Esophagus squamous epithelium (tissue), 5 donors: ENCODE measurements at regions not wholly inside any gene's neighbourhood (a gene's known extent, or its start where the extent isn't known, plus 50 kb on each side); places are given as distances from the start of the nearest gene placed in this dataset.

ENCODE experiments used
- DNase-seq: peaks from one replicate; lab custom pipeline; 2025; lab: John Stamatoyannopoulos, UW
- H3K27ac ChIP-seq, 4 donors: fragments of 200-600 bp; sonication (generic); one replicate each; pipeline ENCODE4 v1.5.1; 2016 to 2019; ENCODE audit warnings: mild to moderate bottlenecking in 1 of 4
- H3K27me3 ChIP-seq, 4 donors: fragments of 200-600 bp; sonication (generic); 1 replicate in 3 of 4; 2 replicates in 1 of 4; pipeline versions ENCODE4 v1.5.1 to v1.6.0; 2017 to 2021; ENCODE audit warnings: antibody characterized with exemption in 1 of 4
- H3K36me3 ChIP-seq, 3 donors: fragments of 200-600 bp; sonication (generic); one replicate each; pipeline ENCODE4 v1.5.1; 2016 to 2019
- H3K4me1 ChIP-seq, 3 donors: fragments of 200-600 bp; sonication (generic); one replicate each; pipeline ENCODE4 v1.5.1; 2017 to 2019
- H3K4me3 ChIP-seq, 4 donors: fragments of 200-600 bp; sonication (generic); 1 replicate in 3 of 4; 2 replicates in 1 of 4; pipeline ENCODE4 v1.5.1; 2016 to 2019; ENCODE audit warnings: mild to moderate bottlenecking in 2 of 4, moderate library complexity in 1 of 4
- H3K9me3 ChIP-seq, 3 donors: fragments of 200-600 bp; sonication (generic); one replicate each; pipeline ENCODE4 v1.5.1; 2016 to 2019
- CTCF ChIP-seq, 6 experiments: fragments of 450-650 bp in 4 of 6; fragments of 200-600 bp in 2 of 6; sonication (generic) in 2 of 6; IDR thresholded peaks; one replicate each; pipeline ENCODE4 v1.5.1; 2016 to 2019; ENCODE audit warnings: antibody characterized with exemption in 6 of 6, mild to moderate bottlenecking in 4 of 6, moderate library complexity in 4 of 6
- POLR2A ChIP-seq, 4 donors: fragments of 450-650 bp; IDR thresholded peaks; one replicate each; pipeline ENCODE4 v1.6.1; 2017; ENCODE audit warnings: antibody characterized with exemption in 4 of 4, mild to moderate bottlenecking in 4 of 4, moderate library complexity in 3 of 4
- WGBS, 2 donors: methylation state at CpG; one replicate each; pipeline ENCODE4 v1.1.5; 2018; 5-methylcytosine and 5-hydroxymethylcytosine counted together
- intact Hi-C: fragments of 100-400 bp; cut with DNase I; formaldehyde crosslinking; loops from one replicate; pipeline ENCODE4 v1.15.0; 2022
- donor health status: DM: yes; HTN: yes; CAD: no.

DNA sequence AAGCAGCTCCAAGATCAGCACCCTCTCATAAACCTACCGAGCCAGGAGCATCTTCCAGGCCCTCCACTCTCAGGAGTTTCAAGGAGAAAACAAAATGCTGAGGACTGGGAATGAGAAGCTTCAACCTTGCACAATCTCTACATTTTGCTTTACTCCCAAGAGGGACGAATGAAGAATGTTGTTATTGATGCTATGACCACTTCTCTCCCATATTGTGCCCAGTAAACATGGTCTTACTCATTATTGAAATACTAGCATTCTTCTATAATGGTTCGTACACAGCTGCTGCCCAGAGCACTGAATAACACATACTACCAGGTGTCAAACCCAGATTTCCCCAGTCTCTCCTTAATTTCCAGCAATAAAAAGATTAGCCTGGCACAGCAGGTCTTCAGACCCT is 63.4 kb upstream of the BET1 start:
- H3K27ac ChIP-seq = no peak overlapping the region
- no peak for DNase-seq
- TF ChIP-seq POLR2A (IDR thresholded peaks at IDR 0.05) = no peak
- no peak for TF ChIP-seq CTCF (IDR thresholded peaks at IDR 0.05)
- H3K36me3 ChIP-seq = no peaks in the 10 kb centered on the region
- no peaks in the 10 kb centered on the region for H3K9me3 ChIP-seq
- H3K4me1 ChIP-seq = no peaks in the 10 kb centered on the region
- H3K27me3 ChIP-seq = no peaks in the 10 kb centered on the region
- no peak overlapping the region for H3K4me3 ChIP-seq
- intact Hi-C loops = no loop called here
- WGBS, 2 donors = 82 to 86% methylated on average over 3 of the region's 3 CpGs

- H3K4me1 ChIP-seq = no peaks in the 10 kb centered on the region
- H3K27me3 ChIP-seq = no peaks in the 10 kb centered on the region
- no peaks in the 10 kb centered on the region for H3K9me3 ChIP-seq
- 69 to 87% methylated on average over 7 of the region's 7 CpGs for WGBS, 2 donors
- no peak for DNase-seq
- H3K4me3 ChIP-seq = no peak overlapping the region
- intact Hi-C loops = no loop called here
- no peak overlapping the region for H3K27ac ChIP-seq
- TF ChIP-seq POLR2A (IDR thresholded peaks at IDR 0.05) = no peak
- no peak for TF ChIP-seq CTCF (IDR thresholded peaks at IDR 0.05)
- H3K36me3 ChIP-seq = no peaks in the 10 kb centered on the region
These were observed 65.1 kb upstream of the BET1 start for GRCh38 chr7:94069162-94069739.

DNA sequence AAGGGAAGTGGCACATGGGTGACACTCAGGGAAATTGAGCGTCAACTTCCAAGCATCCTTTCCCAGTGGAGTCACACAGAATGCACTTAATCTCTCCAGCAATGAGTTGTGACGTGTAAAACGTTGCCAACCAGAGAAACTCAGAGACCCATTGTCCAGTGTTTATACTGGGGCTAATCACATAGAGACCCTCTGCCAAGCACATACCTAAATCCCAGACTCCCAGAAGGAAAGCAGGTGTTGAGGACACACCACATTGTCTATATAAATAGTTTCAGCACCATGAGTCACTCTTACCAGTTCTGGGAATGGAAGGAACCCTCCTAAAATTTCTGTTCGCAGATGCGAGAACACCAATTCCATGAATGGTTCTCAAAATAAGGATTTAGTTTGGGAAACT is 76.4 kb upstream of the BET1 start:
- Histone ChIP-seq H3K27me3 (no peaks in the 10 kb centered on the region), H3K4me1 (no peaks in the 10 kb centered on the region), H3K27ac (no peak overlapping the region), H3K4me3 (no peak overlapping the region), H3K36me3 (no peaks in the 10 kb centered on the region), H3K9me3 (no peaks in the 10 kb centered on the region)
- TF ChIP-seq POLR2A (IDR thresholded peaks at IDR 0.05) (no peak), CTCF (IDR thresholded peaks at IDR 0.05) (no peak)
- intact Hi-C loops = no loop called here
- DNase-seq = no peak
- WGBS, 2 donors = 72% methylated on average over 4 to 5 of the region's 5 CpGs

DNA sequence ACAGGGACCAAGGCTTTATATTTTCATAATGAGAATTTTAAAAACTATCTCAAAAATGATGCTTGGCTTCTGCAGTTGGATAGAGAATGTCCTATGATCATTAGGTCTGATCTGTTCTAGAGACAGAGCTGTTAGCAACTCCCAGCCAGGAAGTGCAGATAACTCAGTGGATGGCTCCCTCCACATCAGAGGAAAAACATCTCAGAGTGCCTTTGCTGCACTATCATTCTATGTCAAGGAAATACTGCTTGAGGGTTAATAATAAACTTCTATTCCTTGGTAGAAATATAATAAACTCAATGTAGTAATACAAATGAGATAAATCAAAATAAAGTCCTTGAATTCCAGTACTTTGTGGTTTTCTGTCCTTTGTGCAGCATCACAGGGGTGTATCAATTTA is 78.0 kb upstream of the BET1 start:
- H3K4me3 ChIP-seq = no peak overlapping the region

More for the DNA sequence above, 78.0 kb upstream of the BET1 start:
- no peaks in the 10 kb centered on the region for H3K27me3 ChIP-seq
- TF ChIP-seq CTCF (IDR thresholded peaks at IDR 0.05) (no peak), POLR2A (IDR thresholded peaks at IDR 0.05) (no peak)
- intact Hi-C loops = no loop called here
- no peaks in the 10 kb centered on the region for H3K4me1 ChIP-seq
- no peak for DNase-seq
- no peaks in the 10 kb centered on the region for H3K9me3 ChIP-seq
- H3K27ac ChIP-seq = no peak overlapping the region
- H3K36me3 ChIP-seq = no peaks in the 10 kb centered on the region
